ENCODE measurements at regions not wholly inside any gene's neighbourhood (a gene's known extent, or its start where the extent isn't known, plus 50 kb on each side); places are given as distances from the start of the nearest gene placed in this dataset.

- H3K36me3 ChIP-seq (ENCODE audit: insufficient read depth, low read length), result no peaks in the 10 kb centered on the region
- no peaks in the 10 kb centered on the region for H3K9me2 ChIP-seq (replicated peaks; ENCODE audit: low read depth, low read length)
- no peak overlapping the region for H3K9ac ChIP-seq (ENCODE audit: low read depth, low read length, poor library complexity, severe bottlenecking)
- H3K9me3 ChIP-seq (ENCODE audit: insufficient read depth, low read depth, low read length), result no peaks in the 10 kb centered on the region
- H4K20me1 ChIP-seq (ENCODE audit: insufficient read depth, low read length, poor library complexity, severe bottlenecking), result no peaks in the 10 kb centered on the region
- H3K27me3 ChIP-seq (ENCODE audit: insufficient read depth, low read length, poor library complexity, severe bottlenecking), result no peaks in the 10 kb centered on the region
- H3K4me2 ChIP-seq (ENCODE audit: low read depth, low read length, poor library complexity, severe bottlenecking), result no peak overlapping the region
- no peaks in the 10 kb centered on the region for H3K79me2 ChIP-seq (ENCODE audit: insufficient read depth, low read length)
- no peak overlapping the region for H3K4me3 ChIP-seq (ENCODE audit: low read length, poor library complexity, severe bottlenecking)
- H3K4me1 ChIP-seq (ENCODE audit: insufficient read depth, low read length, poor library complexity, severe bottlenecking), result no peaks in the 10 kb centered on the region
- H3F3A ChIP-seq (ENCODE audit: low read depth), result no peaks in the 10 kb centered on the region
- TF ChIP-seq CTCF (conservative IDR thresholded peaks at IDR 0.05; ENCODE audit: low read length) (no peak), EZH2phosphoT487 (IDR thresholded peaks at IDR 0.05; ENCODE audit: borderline replicate concordance) (no peak)
- no peak overlapping the region for H2AFZ ChIP-seq (ENCODE audit: low read length)
These were observed 134.3 kb upstream of the VWC2 start for GRCh38 chr7:49639068-49639593.

GRCh38 chr7:49639808-49640207 is 133.6 kb upstream of the VWC2 start:
- Histone ChIP-seq H2AFZ (ENCODE audit: low read length) (no peak overlapping the region), H3K9me2 (replicated peaks; ENCODE audit: low read depth, low read length) (no peaks in the 10 kb centered on the region), H3K4me3 (ENCODE audit: low read length, poor library complexity, severe bottlenecking) (no peak overlapping the region), H3K9ac (ENCODE audit: low read depth, low read length, poor library complexity, severe bottlenecking) (no peak overlapping the region), H3K9me3 (ENCODE audit: insufficient read depth, low read depth, low read length) (no peaks in the 10 kb centered on the region), H3F3A (ENCODE audit: low read depth) (no peaks in the 10 kb centered on the region), H3K4me1 (ENCODE audit: insufficient read depth, low read length, poor library complexity, severe bottlenecking) (no peaks in the 10 kb centered on the region), H4K20me1 (ENCODE audit: insufficient read depth, low read length, poor library complexity, severe bottlenecking) (no peaks in the 10 kb centered on the region), H3K4me2 (ENCODE audit: low read depth, low read length, poor library complexity, severe bottlenecking) (no peak overlapping the region), H3K79me2 (ENCODE audit: insufficient read depth, low read length) (no peaks in the 10 kb centered on the region), H3K36me3 (ENCODE audit: insufficient read depth, low read length) (no peaks in the 10 kb centered on the region), H3K27me3 (ENCODE audit: insufficient read depth, low read length, poor library complexity, severe bottlenecking) (no peaks in the 10 kb centered on the region)
- TF ChIP-seq CTCF (conservative IDR thresholded peaks at IDR 0.05; ENCODE audit: low read length) (no peak), EZH2phosphoT487 (IDR thresholded peaks at IDR 0.05; ENCODE audit: borderline replicate concordance) (no peak)

- no peak overlapping the region for H3K4me3 ChIP-seq (ENCODE audit: low read length, poor library complexity, severe bottlenecking)
- no peak overlapping the region for H2AFZ ChIP-seq (ENCODE audit: low read length)
- no peaks in the 10 kb centered on the region for H3F3A ChIP-seq (ENCODE audit: low read depth)
- no peaks in the 10 kb centered on the region for H3K4me1 ChIP-seq (ENCODE audit: insufficient read depth, low read length, poor library complexity, severe bottlenecking)
- no peaks in the 10 kb centered on the region for H3K79me2 ChIP-seq (ENCODE audit: insufficient read depth, low read length)
- H3K27me3 ChIP-seq (ENCODE audit: insufficient read depth, low read length, poor library complexity, severe bottlenecking), result no peaks in the 10 kb centered on the region
- no peak overlapping the region for H3K4me2 ChIP-seq (ENCODE audit: low read depth, low read length, poor library complexity, severe bottlenecking)
- TF ChIP-seq CTCF (conservative IDR thresholded peaks at IDR 0.05; ENCODE audit: low read length), result no peak
- TF ChIP-seq EZH2phosphoT487 (IDR thresholded peaks at IDR 0.05; ENCODE audit: borderline replicate concordance), result no peak
- no peak overlapping the region for H3K9ac ChIP-seq (ENCODE audit: low read depth, low read length, poor library complexity, severe bottlenecking)
- no peaks in the 10 kb centered on the region for H3K9me2 ChIP-seq (replicated peaks; ENCODE audit: low read depth, low read length)
- H3K36me3 ChIP-seq (ENCODE audit: insufficient read depth, low read length), result no peaks in the 10 kb centered on the region
- no peaks in the 10 kb centered on the region for H4K20me1 ChIP-seq (ENCODE audit: insufficient read depth, low read length, poor library complexity, severe bottlenecking)
- H3K9me3 ChIP-seq (ENCODE audit: insufficient read depth, low read depth, low read length), result no peaks in the 10 kb centered on the region
These were observed 130.1 kb upstream of the VWC2 start for GRCh38 chr7:49643321-49643720.

Measured in Loucy (cell line).